Endodermal cell (in vitro differentiated cells): ENCODE measurements at regions not wholly inside any gene's neighbourhood (a gene's known extent, or its start where the extent isn't known, plus 50 kb on each side); places are given as distances from the start of the nearest gene placed in this dataset.

Source experiments
- DNase-seq: peaks from one replicate; pipeline ENCODE4 v3.0.0-alpha.2; 2017
- H3K27ac ChIP-seq: 2 replicates; pipeline ENCODE4 v1.5.1; 2013; ENCODE audit warnings: mild to moderate bottlenecking, low read depth, low read length, moderate library complexity
- H3K27me3 ChIP-seq: 2 replicates; pipeline ENCODE4 v1.6.1; 2013; ENCODE audit warnings: mild to moderate bottlenecking, low read length, moderate library complexity; ENCODE audit not compliant: insufficient read depth, control insufficient read depth, poor library complexity, severe bottlenecking
- H3K36me3 ChIP-seq: 2 replicates; pipeline ENCODE4 v1.7.0; 2013; ENCODE audit warnings: mild to moderate bottlenecking, low read length, moderate library complexity; ENCODE audit not compliant: control insufficient read depth, insufficient read depth
- H3K4me1 ChIP-seq: one replicate; pipeline ENCODE4 v1.7.0; 2013; ENCODE audit warnings: low read length; ENCODE audit not compliant: control insufficient read depth, insufficient read depth
- H3K4me3 ChIP-seq: 2 replicates; pipeline ENCODE4 v1.5.1; 2013; ENCODE audit warnings: mild to moderate bottlenecking, low read length, moderate library complexity
- H3K9ac ChIP-seq: 2 replicates; pipeline ENCODE4 v1.6.1; 2013; ENCODE audit warnings: mild to moderate bottlenecking, low read length, moderate library complexity; ENCODE audit not compliant: poor library complexity, severe bottlenecking; ENCODE audit errors: extremely low read depth
- H3K9me3 ChIP-seq: 2 replicates; pipeline ENCODE4 v1.6.1; 2013; ENCODE audit warnings: mild to moderate bottlenecking, low read length, moderate library complexity; ENCODE audit not compliant: control insufficient read depth
- H3K27ac Mint-ChIP-seq: 2 replicates; pipeline ENCODE4 v1.8.0; 2020; ENCODE audit warnings: mixed read lengths
- H3K27me3 Mint-ChIP-seq: 2 replicates; pipeline ENCODE4 v1.8.0; 2021; ENCODE audit warnings: mild to moderate bottlenecking, mixed read lengths; ENCODE audit not compliant: insufficient read depth
- H3K36me3 Mint-ChIP-seq: 2 replicates; pipeline ENCODE4 v1.8.0; 2020; ENCODE audit warnings: low read depth, mixed read lengths
- H3K4me1 Mint-ChIP-seq: 2 replicates; pipeline ENCODE4 v1.8.0; 2020; ENCODE audit warnings: mixed read lengths
- H3K4me3 Mint-ChIP-seq: 2 replicates; pipeline ENCODE4 v1.8.0; 2020; ENCODE audit warnings: mild to moderate bottlenecking, moderate library complexity, mixed read lengths
- H3K9me3 Mint-ChIP-seq: 2 replicates; pipeline ENCODE4 v1.8.0; 2020; ENCODE audit warnings: mild to moderate bottlenecking, mixed read lengths
- CTCF ChIP-seq: fragments of 200-600 bp; sonication (generic); conservative IDR thresholded peaks from 2 replicates; pipeline ENCODE4 v1.5.0; 2021; ENCODE audit warnings: antibody characterized with exemption, mild to moderate bottlenecking
- WGBS, 2 experiments: methylation state at CpG; one replicate each; pipeline versions ENCODE4 v1.1.5 to v1.1.7; 2013; ENCODE audit warnings: missing lambda C conversion rate in 2 of 2, mixed read lengths in 1 of 2; ENCODE audit not compliant: insufficient coverage in 1 of 2, insufficient read length in 1 of 2; 5-methylcytosine and 5-hydroxymethylcytosine counted together

DNA sequence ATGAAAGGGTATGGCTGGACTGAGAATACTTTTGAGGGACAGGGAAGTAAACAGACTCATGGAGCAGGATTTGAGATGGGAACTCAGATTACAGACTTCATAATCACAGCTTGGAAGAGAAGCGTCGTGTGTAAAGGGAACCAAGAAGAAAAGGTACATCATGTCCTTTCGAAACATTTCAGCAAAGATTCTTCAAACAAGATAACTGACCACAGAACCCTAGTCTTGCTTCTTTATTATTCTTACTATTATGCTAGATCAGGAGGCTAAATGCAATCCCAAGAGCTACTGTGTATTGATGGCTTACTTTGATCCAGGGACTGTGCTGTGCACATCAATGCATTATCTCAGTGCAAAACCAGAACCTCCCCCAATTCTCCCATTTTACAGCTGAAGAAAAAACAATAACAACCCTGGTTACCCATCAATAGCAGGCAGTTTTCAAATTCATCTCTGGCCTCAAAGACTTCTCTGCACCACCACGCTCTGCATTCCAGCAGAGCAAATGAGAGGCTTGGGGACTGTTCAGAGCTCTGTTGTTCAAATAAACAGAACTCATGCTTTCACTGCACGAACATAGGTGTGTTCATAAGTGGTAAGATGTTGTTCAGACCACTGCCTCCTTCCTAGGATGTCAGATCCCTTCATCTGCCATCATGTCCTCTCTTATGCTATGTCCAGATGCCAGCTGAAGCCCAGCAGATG, 104.8 kb upstream of the NAV2 start:
- no peak for DNase-seq
- Mint-ChIP-seq H3K27ac (no peak overlapping the region), H3K4me1 (no peaks in the 10 kb centered on the region), H3K27me3 (peaks cover 9% of the 10 kb centered on the region), H3K9me3 (peaks cover 32% of the 10 kb centered on the region), H3K36me3 (no peaks in the 10 kb centered on the region), H3K4me3 (no peak overlapping the region)
- no peak for TF ChIP-seq CTCF
- Histone ChIP-seq H3K4me3 (no peak overlapping the region), H3K27me3 (peaks cover 6% of the 10 kb centered on the region), H3K4me1 (no peaks in the 10 kb centered on the region), H3K9me3 (peaks cover 1% of the 10 kb centered on the region), H3K36me3 (no peaks in the 10 kb centered on the region), H3K9ac (no peak overlapping the region), H3K27ac (no peak overlapping the region)
- WGBS, 2 experiments: 93 to 94% methylated on average over 2 to 5 of the region's 5 CpGs

DNA sequence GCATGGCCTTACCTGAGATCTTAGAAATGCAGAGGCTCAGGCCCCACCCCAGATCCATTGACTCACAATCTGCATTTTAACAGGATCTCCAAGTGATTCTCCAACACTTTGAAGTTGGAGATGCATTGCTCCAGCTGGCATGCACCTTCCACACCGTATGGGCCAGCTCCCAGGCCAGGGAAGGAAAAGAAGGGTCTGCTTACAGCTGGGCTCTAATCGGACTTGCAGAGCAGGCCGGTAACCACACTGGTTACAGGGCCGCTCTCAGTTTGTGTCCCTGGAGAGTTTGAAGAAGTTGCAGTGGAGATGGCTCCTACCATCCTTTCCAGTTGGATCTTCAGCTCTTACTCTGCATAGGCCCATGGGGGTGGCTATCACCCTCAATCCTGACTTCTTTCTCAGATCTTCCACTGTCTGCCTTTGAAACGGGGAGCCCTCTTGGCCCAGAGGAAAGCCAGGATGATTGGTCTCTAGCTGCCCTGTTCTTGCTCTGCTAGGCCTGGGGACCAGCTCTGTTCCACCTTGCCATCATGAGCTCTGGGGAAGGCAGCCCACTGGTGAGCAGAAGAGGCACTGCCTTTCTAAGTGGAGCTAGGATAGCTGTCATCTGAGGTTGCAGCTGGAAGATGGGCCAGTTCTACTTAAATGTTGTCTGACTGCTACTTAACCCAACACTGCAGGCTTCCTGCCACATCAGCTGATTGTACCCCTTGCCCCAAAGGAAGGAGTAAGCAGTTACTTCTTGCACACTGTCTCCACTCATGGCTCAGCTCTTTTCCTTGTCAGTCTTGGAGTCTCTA, 105.6 kb upstream of the NAV2 start:
- Histone ChIP-seq H3K4me1 (no peaks in the 10 kb centered on the region), H3K4me3 (no peak overlapping the region), H3K27ac (no peak overlapping the region), H3K36me3 (no peaks in the 10 kb centered on the region), H3K9me3 (no peaks in the 10 kb centered on the region), H3K27me3 (peaks cover 6% of the 10 kb centered on the region), H3K9ac (no peak overlapping the region)
- Mint-ChIP-seq H3K4me1 (no peaks in the 10 kb centered on the region), H3K27me3 (peaks cover 12% of the 10 kb centered on the region), H3K4me3 (no peak overlapping the region), H3K9me3 (peaks cover 25% of the 10 kb centered on the region), H3K36me3 (no peaks in the 10 kb centered on the region), H3K27ac (no peak overlapping the region)
- TF ChIP-seq CTCF: no peak
- WGBS, 2 experiments: 86 to 94% methylated on average over 5 of the region's 5 CpGs
- no peak for DNase-seq

DNA sequence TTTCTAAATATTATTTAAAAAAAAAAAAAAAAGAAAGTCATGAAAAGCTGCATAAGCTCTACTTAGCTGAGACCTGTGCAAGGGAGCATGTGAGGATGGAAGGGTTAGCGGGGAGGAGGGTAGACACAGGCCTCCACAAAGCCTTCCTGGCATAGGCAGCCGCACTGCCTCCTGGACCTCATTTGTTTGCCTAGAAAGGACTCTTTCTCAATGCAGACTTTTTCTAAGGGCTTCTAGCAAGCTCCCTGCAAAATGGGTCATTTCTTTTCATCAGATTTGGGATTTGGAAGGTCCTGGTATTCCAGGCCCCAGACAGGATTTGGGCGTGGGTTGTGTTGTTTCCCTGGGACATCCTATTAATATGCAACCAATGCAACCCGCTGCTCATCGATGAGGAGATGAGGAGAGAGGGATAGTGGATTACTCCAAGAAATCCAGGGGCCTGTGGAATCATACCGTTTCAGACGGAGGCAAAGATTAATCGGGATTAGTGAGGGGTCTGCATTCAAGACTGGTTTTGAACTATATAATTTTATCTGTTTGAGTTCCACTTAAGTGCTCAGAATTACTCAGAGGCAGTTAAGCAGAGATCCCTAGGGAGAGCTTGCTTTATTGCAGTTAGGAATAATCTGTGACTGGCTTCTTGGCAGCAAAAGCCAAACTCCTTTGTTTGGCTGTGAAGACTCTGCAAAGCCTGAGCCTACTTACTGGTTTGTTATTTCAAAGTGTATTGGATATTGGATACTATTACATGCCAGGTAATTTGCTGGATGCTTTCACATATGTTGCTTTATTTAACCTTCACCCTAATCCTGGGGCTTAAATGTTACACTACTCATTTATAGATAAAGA, 106.9 kb upstream of the NAV2 start:
- Histone ChIP-seq H3K4me3 (no peak overlapping the region), H3K27ac (no peak overlapping the region), H3K27me3 (peaks cover 6% of the 10 kb centered on the region), H3K36me3 (no peaks in the 10 kb centered on the region), H3K9ac (no peak overlapping the region), H3K9me3 (no peaks in the 10 kb centered on the region), H3K4me1 (no peaks in the 10 kb centered on the region)
- TF ChIP-seq CTCF: no peak
- peaks cover 12% of the 10 kb centered on the region for H3K9me3 Mint-ChIP-seq
- 90% methylated on average over 7 to 8 of the region's 8 CpGs for WGBS, 2 experiments
- no peak overlapping the region for H3K4me3 Mint-ChIP-seq
- H3K27me3 Mint-ChIP-seq: peaks cover 12% of the 10 kb centered on the region
- no peaks in the 10 kb centered on the region for H3K4me1 Mint-ChIP-seq
- H3K36me3 Mint-ChIP-seq: no peaks in the 10 kb centered on the region
- no peak for DNase-seq
- no peak overlapping the region for H3K27ac Mint-ChIP-seq
